T-helper 17 cell (primary cell): ENCODE measurements at regions not wholly inside any gene's neighbourhood (a gene's known extent, or its start where the extent isn't known, plus 50 kb on each side); places are given as distances from the start of the nearest gene placed in this dataset.
"Not testable (repeated sequence)": the region's sequence is repeated elsewhere in the genome, so short reads cannot be mapped to it uniquely, and the experiment has no call there.

Source experiments
- ATAC-seq: fragments of 150-1000 bp; cut with Tn5 transposase; 2 replicates; pipeline ENCODE4 v1.10.0; 2021; ENCODE audit warnings: mild to moderate bottlenecking, moderate library complexity
- DNase-seq, 3 donors: peaks; one replicate each; pipeline versions ENCODE4 v3.0.0 to v3.0.0-alpha.2; 2020 to 2021
- H3K9me3 ChIP-seq: one replicate; pipeline ENCODE4 v1.7.0; 2013; ENCODE audit warnings: low read length, mild to moderate bottlenecking; ENCODE audit not compliant: control insufficient read depth, poor library complexity, severe bottlenecking
- H3K27ac Mint-ChIP-seq: one replicate; pipeline ENCODE4 v1.8.0; 2022; ENCODE audit warnings: mild to moderate bottlenecking, moderate library complexity, mixed read lengths
- H3K27me3 Mint-ChIP-seq: one replicate; pipeline ENCODE4 v1.8.0; 2022; ENCODE audit warnings: mixed read lengths
- H3K36me3 Mint-ChIP-seq: one replicate; pipeline ENCODE4 v1.8.0; 2022; ENCODE audit warnings: low read depth, mixed read lengths
- H3K4me1 Mint-ChIP-seq: one replicate; pipeline ENCODE4 v1.8.0; 2022; ENCODE audit warnings: mild to moderate bottlenecking, mixed read lengths
- H3K4me3 Mint-ChIP-seq: one replicate; pipeline ENCODE4 v1.8.0; 2022; ENCODE audit warnings: mild to moderate bottlenecking, moderate library complexity, mixed read lengths

GRCh38 chr11:98431463-98432359 is 589.0 kb upstream of the CNTN5 start:
- H3K4me3 Mint-ChIP-seq, result no peak overlapping the region
- no peaks in the 10 kb centered on the region for H3K27me3 Mint-ChIP-seq
- no peaks in the 10 kb centered on the region for H3K36me3 Mint-ChIP-seq
- no peak overlapping the region for H3K27ac Mint-ChIP-seq
- no peak for ATAC-seq
- DNase-seq, result no peak
- H3K9me3 ChIP-seq, result no peaks in the 10 kb centered on the region
- H3K4me1 Mint-ChIP-seq, result no peaks in the 10 kb centered on the region

GRCh38 chr11:98434296-98434695 is 586.5 kb upstream of the CNTN5 start:
- no peaks in the 10 kb centered on the region for H3K36me3 Mint-ChIP-seq
- no peaks in the 10 kb centered on the region for H3K9me3 ChIP-seq
- no peaks in the 10 kb centered on the region for H3K27me3 Mint-ChIP-seq
- ATAC-seq (no peak), DNase-seq (no peak)
- H3K27ac Mint-ChIP-seq, result no peak overlapping the region
- H3K4me3 Mint-ChIP-seq, result no peak overlapping the region
- H3K4me1 Mint-ChIP-seq, result no peaks in the 10 kb centered on the region

- no peak for ATAC-seq
- no peaks in the 10 kb centered on the region for H3K4me1 Mint-ChIP-seq
- H3K9me3 ChIP-seq, result peaks cover 2% of the 10 kb centered on the region
- no peaks in the 10 kb centered on the region for H3K36me3 Mint-ChIP-seq
- no peak for DNase-seq
- no peak overlapping the region for H3K4me3 Mint-ChIP-seq
- no peaks in the 10 kb centered on the region for H3K27me3 Mint-ChIP-seq
- no peak overlapping the region for H3K27ac Mint-ChIP-seq
Measured at GRCh38 chr11:98453378-98453777, 567.4 kb upstream of the CNTN5 start.

GRCh38 chr11:98455500-98456307 is 565.0 kb upstream of the CNTN5 start:
- H3K27me3 Mint-ChIP-seq, result no peaks in the 10 kb centered on the region
- no peak overlapping the region for H3K27ac Mint-ChIP-seq
- DNase-seq, result no peak
- no peak overlapping the region for H3K4me3 Mint-ChIP-seq
- H3K9me3 ChIP-seq, result peaks cover 4% of the 10 kb centered on the region
- H3K36me3 Mint-ChIP-seq, result no peaks in the 10 kb centered on the region
- ATAC-seq, result no peak
- no peaks in the 10 kb centered on the region for H3K4me1 Mint-ChIP-seq

GRCh38 chr11:98456308-98456680 is 564.5 kb upstream of the CNTN5 start:
- no peaks in the 10 kb centered on the region for H3K36me3 Mint-ChIP-seq
- no peak for DNase-seq

GRCh38 chr11:98495016-98495415 is 525.7 kb upstream of the CNTN5 start:
- no peak for DNase-seq
- no peaks in the 10 kb centered on the region for H3K36me3 Mint-ChIP-seq
- no peaks in the 10 kb centered on the region for H3K27me3 Mint-ChIP-seq
- H3K9me3 ChIP-seq, result no peaks in the 10 kb centered on the region
- no peak overlapping the region for H3K27ac Mint-ChIP-seq
- ATAC-seq, result no peak
- no peak overlapping the region for H3K4me3 Mint-ChIP-seq
- no peaks in the 10 kb centered on the region for H3K4me1 Mint-ChIP-seq

More at GRCh38 chr11:98456308-98456680, 564.5 kb upstream of the CNTN5 start:
- ATAC-seq, result no peak
- H3K27me3 Mint-ChIP-seq, result no peaks in the 10 kb centered on the region
- no peak overlapping the region for H3K27ac Mint-ChIP-seq
- no peak overlapping the region for H3K4me3 Mint-ChIP-seq
- no peaks in the 10 kb centered on the region for H3K4me1 Mint-ChIP-seq
- H3K9me3 ChIP-seq, result peaks cover 4% of the 10 kb centered on the region

- no peak for ATAC-seq
- Mint-ChIP-seq H3K4me1 (no peaks in the 10 kb centered on the region), H3K27ac (no peak overlapping the region), H3K4me3 (no peak overlapping the region), H3K36me3 (no peaks in the 10 kb centered on the region), H3K27me3 (no peaks in the 10 kb centered on the region)
- no peaks in the 10 kb centered on the region for H3K9me3 ChIP-seq
- no peak for DNase-seq
Measured at GRCh38 chr11:98495601-98496000, 525.1 kb upstream of the CNTN5 start.

GRCh38 chr11:98507208-98507607 is 513.5 kb upstream of the CNTN5 start:
- DNase-seq (no peak), ATAC-seq (no peak)
- Mint-ChIP-seq H3K4me1 (no peaks in the 10 kb centered on the region), H3K36me3 (no peaks in the 10 kb centered on the region), H3K4me3 (no peak overlapping the region), H3K27me3 (no peaks in the 10 kb centered on the region), H3K27ac (no peak overlapping the region)
- H3K9me3 ChIP-seq, result no peaks in the 10 kb centered on the region

- Mint-ChIP-seq H3K27me3 (no peaks in the 10 kb centered on the region), H3K27ac (no peak overlapping the region), H3K4me1 (no peaks in the 10 kb centered on the region), H3K36me3 (no peaks in the 10 kb centered on the region), H3K4me3 (no peak overlapping the region)
- DNase-seq (no peak), ATAC-seq (no peak)
- H3K9me3 ChIP-seq, result no peaks in the 10 kb centered on the region
Measured at GRCh38 chr11:98512938-98513337, 507.8 kb upstream of the CNTN5 start.

GRCh38 chr11:98531576-98531975 is 489.2 kb upstream of the CNTN5 start:
- ATAC-seq (no peak), DNase-seq (no peak)
- no peak overlapping the region for H3K4me3 Mint-ChIP-seq
- H3K4me1 Mint-ChIP-seq, result no peaks in the 10 kb centered on the region
- H3K27ac Mint-ChIP-seq, result no peak overlapping the region
- no peaks in the 10 kb centered on the region for H3K36me3 Mint-ChIP-seq
- no peaks in the 10 kb centered on the region for H3K9me3 ChIP-seq
- H3K27me3 Mint-ChIP-seq, result no peaks in the 10 kb centered on the region

GRCh38 chr11:98536023-98536422 is 484.7 kb upstream of the CNTN5 start:
- H3K36me3 Mint-ChIP-seq, result no peaks in the 10 kb centered on the region
- DNase-seq (no peak), ATAC-seq (no peak)
- no peak overlapping the region for H3K27ac Mint-ChIP-seq
- H3K4me1 Mint-ChIP-seq, result no peaks in the 10 kb centered on the region
- no peaks in the 10 kb centered on the region for H3K9me3 ChIP-seq
- H3K4me3 Mint-ChIP-seq, result no peak overlapping the region
- no peaks in the 10 kb centered on the region for H3K27me3 Mint-ChIP-seq

- H3K36me3 Mint-ChIP-seq, H3K27ac Mint-ChIP-seq, ATAC-seq, H3K27me3 Mint-ChIP-seq, DNase-seq, H3K4me3 Mint-ChIP-seq, H3K9me3 ChIP-seq, H3K4me1 Mint-ChIP-seq: not testable (repeated sequence)
Measured at GRCh38 chr11:98538358-98538757, 482.4 kb upstream of the CNTN5 start.

GRCh38 chr11:98545544-98546175 is 475.1 kb upstream of the CNTN5 start:
- Mint-ChIP-seq H3K27ac (no peak overlapping the region), H3K4me1 (no peaks in the 10 kb centered on the region), H3K4me3 (no peak overlapping the region), H3K27me3 (no peaks in the 10 kb centered on the region), H3K36me3 (no peaks in the 10 kb centered on the region)
- no peak for DNase-seq
- ATAC-seq, result no peak
- no peaks in the 10 kb centered on the region for H3K9me3 ChIP-seq
